ENCODE measurements at regions not wholly inside any gene's neighbourhood (a gene's known extent, or its start where the extent isn't known, plus 50 kb on each side); places are given as distances from the start of the nearest gene placed in this dataset.

DNA sequence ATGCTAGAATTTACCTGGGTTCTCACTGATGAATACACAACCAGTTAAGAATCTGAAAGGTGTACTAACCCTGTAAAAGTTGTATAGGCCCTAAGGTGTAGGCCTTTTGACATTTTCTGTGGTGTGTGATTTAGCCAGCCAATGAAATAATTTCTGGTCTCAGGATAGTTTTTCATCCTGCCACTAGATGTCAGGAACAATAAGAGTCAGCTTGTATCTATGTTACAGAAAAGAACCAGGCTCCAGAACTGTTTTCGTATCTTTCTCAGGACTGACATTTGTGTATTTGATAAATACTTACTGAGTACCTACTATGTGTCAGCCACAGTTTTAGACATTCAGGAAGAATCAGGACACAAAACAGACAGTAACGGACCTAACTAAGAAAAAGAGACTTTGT, 673.6 kb upstream of the TENM3 start:
- TF ChIP-seq, protein P1, sequence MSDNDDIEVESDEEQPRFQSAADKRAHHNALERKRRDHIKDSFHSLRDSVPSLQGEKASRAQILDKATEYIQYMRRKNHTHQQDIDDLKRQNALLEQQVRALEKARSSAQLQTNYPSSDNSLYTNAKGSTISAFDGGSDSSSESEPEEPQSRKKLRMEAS (IDR thresholded peaks at IDR 0.05) = no peak
- peak; percentile 44 for TF ChIP-seq RAD21 (IDR thresholded peaks at IDR 0.05; ENCODE audit: low read depth)
- no peak for TF ChIP-seq SP1 (IDR thresholded peaks at IDR 0.05; ENCODE audit: low read depth)
- no peak for TF ChIP-seq JUND (IDR thresholded peaks at IDR 0.05)
- TF ChIP-seq, protein P2, sequence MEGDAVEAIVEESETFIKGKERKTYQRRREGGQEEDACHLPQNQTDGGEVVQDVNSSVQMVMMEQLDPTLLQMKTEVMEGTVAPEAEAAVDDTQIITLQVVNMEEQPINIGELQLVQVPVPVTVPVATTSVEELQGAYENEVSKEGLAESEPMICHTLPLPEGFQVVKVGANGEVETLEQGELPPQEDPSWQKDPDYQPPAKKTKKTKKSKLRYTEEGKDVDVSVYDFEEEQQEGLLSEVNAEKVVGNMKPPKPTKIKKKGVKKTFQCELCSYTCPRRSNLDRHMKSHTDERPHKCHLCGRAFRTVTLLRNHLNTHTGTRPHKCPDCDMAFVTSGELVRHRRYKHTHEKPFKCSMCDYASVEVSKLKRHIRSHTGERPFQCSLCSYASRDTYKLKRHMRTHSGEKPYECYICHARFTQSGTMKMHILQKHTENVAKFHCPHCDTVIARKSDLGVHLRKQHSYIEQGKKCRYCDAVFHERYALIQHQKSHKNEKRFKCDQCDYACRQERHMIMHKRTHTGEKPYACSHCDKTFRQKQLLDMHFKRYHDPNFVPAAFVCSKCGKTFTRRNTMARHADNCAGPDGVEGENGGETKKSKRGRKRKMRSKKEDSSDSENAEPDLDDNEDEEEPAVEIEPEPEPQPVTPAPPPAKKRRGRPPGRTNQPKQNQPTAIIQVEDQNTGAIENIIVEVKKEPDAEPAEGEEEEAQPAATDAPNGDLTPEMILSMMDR (IDR thresholded peaks at IDR 0.05 in 2 of 3, conservative IDR thresholded peaks at IDR 0.05 in 1 of 3; ENCODE audit: borderline replicate concordance in 1 of 3, insufficient read depth in 1 of 3, low read depth in 2 of 3, low read length in 2 of 3) = peak; percentile 25 to 55 (median 45); a peak in 5 of 6 replicates
- TF ChIP-seq POLR2AphosphoS5 (IDR thresholded peaks at IDR 0.05; ENCODE audit: low read depth, low read length) = no peak

Data from HCT116 (cell line).